Right lobe of liver (tissue), 6 donors: ENCODE measurements at regions not wholly inside any gene's neighbourhood (a gene's known extent, or its start where the extent isn't known, plus 50 kb on each side); places are given as distances from the start of the nearest gene placed in this dataset.
A peak's percentile ranks its signal among the peaks of the same experiment; 100 is the strongest.

Experiments
- ATAC-seq, 4 donors: fragments of 200-7000 bp; cut with Tn5 transposase; one replicate each; pipeline ENCODE4 v1.9.1; 2020; ENCODE audit warnings: mild to moderate bottlenecking in 4 of 4, moderate library complexity in 4 of 4
- DNase-seq, 3 donors: peaks; one replicate each; pipeline ENCODE4 v3.0.0-alpha.2; 2020
- H3K27ac ChIP-seq, 3 donors: fragments of 200-600 bp; one replicate each; pipeline ENCODE4 v1.8.0; 2022
- H3K27me3 ChIP-seq, 2 donors: fragments of 200-600 bp; one replicate each; pipeline ENCODE4 v1.8.0; 2022
- H3K36me3 ChIP-seq, 4 donors: fragments of 200-600 bp; sonication (generic) in 1 of 4; one replicate each; pipeline versions ENCODE4 v1.5.1 to v1.8.0; 2017 to 2022; ENCODE audit warnings: control low read depth in 1 of 4
- H3K4me1 ChIP-seq, 4 donors: fragments of 200-600 bp; sonication (generic) in 1 of 4; one replicate each; pipeline versions ENCODE4 v1.5.1 to v1.8.0; 2017 to 2022; ENCODE audit warnings: control low read depth in 1 of 4
- H3K4me3 ChIP-seq, 3 donors: fragments of 200-600 bp; one replicate each; pipeline ENCODE4 v1.8.0; 2022
- H3K9me3 ChIP-seq, 4 donors: fragments of 200-600 bp; sonication (generic) in 1 of 4; one replicate each; pipeline versions ENCODE4 v1.5.1 to v1.8.0; 2017 to 2022; ENCODE audit warnings: control low read depth in 1 of 4
- POLR2A ChIP-seq: fragments of 450-650 bp; IDR thresholded peaks from one replicate; pipeline ENCODE4 v1.6.1; 2017; ENCODE audit warnings: antibody characterized with exemption, mild to moderate bottlenecking
- WGBS: methylation state at CpG from one replicate; pipeline ENCODE4 v1.1.6; 2018; ENCODE audit warnings: low coverage, low lambda C conversion rate; ENCODE audit not compliant: insufficient coverage; ENCODE audit errors: missing lambda C conversion rate; 5-methylcytosine and 5-hydroxymethylcytosine counted together
- intact Hi-C, 2 donors: fragments of 100-400 bp; cut with DNase I; formaldehyde crosslinking; loops; one replicate each; pipeline versions ENCODE4 v1.11.2 to v1.14.1; 2022
- TF ChIP-seq, protein P1 (sequence below), 4 donors: fragments of 200-600 bp in 3 of 4; fragments of 450-650 bp in 1 of 4; IDR thresholded peaks; one replicate each; pipeline versions ENCODE4 v1.5.1 to v1.8.0; 2016 to 2022; ENCODE audit warnings: antibody characterized with exemption in 4 of 4, mild to moderate bottlenecking in 2 of 4
- donor health status: DM: no; HTN: yes; CAD: no.
- donor health status: DM: no; HTN: no; CAD: no.
- donor health status: DM: no; HTN: no; CAD: no.
- donor health status: DM: no; HTN: yes; CAD: no.
- donor health status: DM: no; HTN: yes; CAD: no.

DNA sequence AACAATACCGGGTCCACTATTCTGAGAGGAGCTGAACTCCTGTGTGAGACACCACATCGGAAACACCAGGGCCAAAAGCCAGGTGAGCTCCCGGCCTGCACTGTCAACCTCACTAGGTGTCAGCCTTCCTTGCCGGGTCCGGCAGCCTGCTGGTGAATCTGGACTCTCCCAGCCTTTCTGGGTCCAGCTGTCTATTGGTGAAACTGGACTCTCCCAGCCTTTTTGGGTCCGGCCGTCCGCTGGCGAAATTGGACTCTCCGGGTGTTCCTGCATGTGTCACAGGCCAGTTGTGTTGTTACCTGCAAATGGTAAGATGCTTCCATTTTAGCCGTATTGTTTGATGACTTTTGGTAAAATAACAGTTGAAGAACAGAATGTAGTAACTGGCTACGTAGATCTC lies 801.5 kb downstream of the CDH9 start:
- TF ChIP-seq, protein P1, sequence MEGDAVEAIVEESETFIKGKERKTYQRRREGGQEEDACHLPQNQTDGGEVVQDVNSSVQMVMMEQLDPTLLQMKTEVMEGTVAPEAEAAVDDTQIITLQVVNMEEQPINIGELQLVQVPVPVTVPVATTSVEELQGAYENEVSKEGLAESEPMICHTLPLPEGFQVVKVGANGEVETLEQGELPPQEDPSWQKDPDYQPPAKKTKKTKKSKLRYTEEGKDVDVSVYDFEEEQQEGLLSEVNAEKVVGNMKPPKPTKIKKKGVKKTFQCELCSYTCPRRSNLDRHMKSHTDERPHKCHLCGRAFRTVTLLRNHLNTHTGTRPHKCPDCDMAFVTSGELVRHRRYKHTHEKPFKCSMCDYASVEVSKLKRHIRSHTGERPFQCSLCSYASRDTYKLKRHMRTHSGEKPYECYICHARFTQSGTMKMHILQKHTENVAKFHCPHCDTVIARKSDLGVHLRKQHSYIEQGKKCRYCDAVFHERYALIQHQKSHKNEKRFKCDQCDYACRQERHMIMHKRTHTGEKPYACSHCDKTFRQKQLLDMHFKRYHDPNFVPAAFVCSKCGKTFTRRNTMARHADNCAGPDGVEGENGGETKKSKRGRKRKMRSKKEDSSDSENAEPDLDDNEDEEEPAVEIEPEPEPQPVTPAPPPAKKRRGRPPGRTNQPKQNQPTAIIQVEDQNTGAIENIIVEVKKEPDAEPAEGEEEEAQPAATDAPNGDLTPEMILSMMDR (IDR thresholded peaks at IDR 0.05): no peak
- no peak for TF ChIP-seq POLR2A
- ATAC-seq: no peak

DNA sequence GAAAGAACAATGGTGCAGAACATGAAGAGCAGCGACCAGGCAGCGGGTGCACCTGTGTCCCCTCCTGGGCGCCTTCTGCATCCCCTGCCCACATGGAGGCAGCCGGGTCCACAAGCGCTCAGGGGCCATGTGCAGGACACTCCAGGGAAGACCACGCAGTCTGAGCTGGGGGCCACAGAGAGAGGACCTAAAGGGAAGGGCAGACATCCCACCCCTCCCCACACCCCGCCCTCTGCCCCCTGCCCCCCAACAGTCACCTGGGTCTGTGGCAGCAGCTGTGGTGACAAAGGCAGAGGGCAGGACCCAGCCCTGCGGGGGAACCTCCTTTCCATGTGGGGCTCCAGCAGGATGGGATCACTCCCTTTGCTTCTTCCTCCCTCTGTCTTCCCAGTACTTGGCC lies 805.7 kb downstream of the CDH9 start:
- TF ChIP-seq, protein P1 (IDR thresholded peaks at IDR 0.05): no peak
- TF ChIP-seq POLR2A: no peak
- Histone ChIP-seq H3K27me3 (no peaks in the 10 kb centered on the region), H3K4me1 (no peaks in the 10 kb centered on the region), H3K9me3 (no peaks in the 10 kb centered on the region), H3K27ac (no peak overlapping the region), H3K4me3 (no peak overlapping the region), H3K36me3 (no peaks in the 10 kb centered on the region)
- WGBS: no CpG with 5 or more reads among the region's 8 CpGs
- DNase-seq (no peak), ATAC-seq (peak in 1 of 4 donors; percentile 39)
- intact Hi-C loops: no loop called here

More for the DNA sequence above, 801.5 kb downstream of the CDH9 start:
- H3K9me3 ChIP-seq: no peaks in the 10 kb centered on the region
- WGBS: 90% methylated on average over 7 of the region's 12 CpGs
- intact Hi-C loops: no loop called here
- H3K27ac ChIP-seq: no peak overlapping the region
- no peaks in the 10 kb centered on the region for H3K27me3 ChIP-seq
- H3K36me3 ChIP-seq: no peaks in the 10 kb centered on the region
- no peak overlapping the region for H3K4me3 ChIP-seq
- no peaks in the 10 kb centered on the region for H3K4me1 ChIP-seq
- no peak for DNase-seq

DNA sequence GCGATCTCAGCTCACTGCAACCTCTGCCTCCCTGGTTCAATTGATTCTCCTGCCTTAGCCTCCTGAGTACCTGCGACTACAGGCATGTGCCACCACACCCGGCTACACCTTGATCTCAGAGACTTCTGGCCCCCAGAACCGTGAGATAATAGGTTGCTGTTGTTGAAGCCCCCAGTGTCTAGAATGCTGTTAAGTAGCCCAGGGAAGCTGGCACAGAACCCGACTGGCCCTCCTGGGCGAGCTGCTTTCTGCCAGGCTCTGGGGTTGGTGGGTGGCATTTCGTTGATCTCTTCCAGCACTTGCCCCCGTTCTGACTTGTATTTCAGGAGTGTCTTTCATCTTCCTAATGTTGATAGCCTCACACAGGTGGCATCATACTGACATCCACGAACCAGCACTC lies 807.1 kb downstream of the CDH9 start:
- no peak for DNase-seq
- Histone ChIP-seq H3K36me3 (no peaks in the 10 kb centered on the region), H3K4me1 (no peaks in the 10 kb centered on the region), H3K27ac (no peak overlapping the region), H3K4me3 (no peak overlapping the region), H3K27me3 (no peaks in the 10 kb centered on the region), H3K9me3 (no peaks in the 10 kb centered on the region)
- intact Hi-C loops: no loop called here
- WGBS: 65% methylated on average over 6 of the region's 9 CpGs
- ATAC-seq: no peak
- TF ChIP-seq POLR2A: no peak
- TF ChIP-seq, protein P1 (IDR thresholded peaks at IDR 0.05): no peak

DNA sequence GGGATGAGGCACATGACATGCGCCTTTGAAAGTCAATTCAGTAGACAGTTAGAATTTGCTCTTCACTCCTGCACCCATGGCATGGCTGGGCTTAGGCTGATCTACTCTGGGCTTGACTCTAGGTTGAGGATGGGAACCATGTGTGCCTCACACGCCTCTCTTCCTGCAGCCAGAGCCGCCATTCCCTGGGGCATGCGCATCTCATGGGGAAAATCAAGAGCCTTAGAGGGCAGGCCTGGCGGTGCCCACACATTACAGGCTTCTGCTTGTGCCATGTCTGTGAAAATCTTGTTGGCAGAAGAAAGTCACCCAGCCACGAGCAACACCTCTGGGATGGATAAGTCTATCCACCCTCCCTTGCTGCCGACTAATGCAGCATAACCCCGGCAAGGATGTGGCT lies 808.5 kb downstream of the CDH9 start:
- intact Hi-C loops: no loop called here
- 66% methylated on average over 3 of the region's 8 CpGs for WGBS
- Histone ChIP-seq H3K27me3 (no peaks in the 10 kb centered on the region), H3K4me3 (no peak overlapping the region), H3K36me3 (no peaks in the 10 kb centered on the region), H3K27ac (no peak overlapping the region), H3K9me3 (no peaks in the 10 kb centered on the region), H3K4me1 (no peaks in the 10 kb centered on the region)
- TF ChIP-seq, protein P1 (IDR thresholded peaks at IDR 0.05): no peak
- TF ChIP-seq POLR2A: no peak
- DNase-seq (no peak), ATAC-seq (no peak)

DNA sequence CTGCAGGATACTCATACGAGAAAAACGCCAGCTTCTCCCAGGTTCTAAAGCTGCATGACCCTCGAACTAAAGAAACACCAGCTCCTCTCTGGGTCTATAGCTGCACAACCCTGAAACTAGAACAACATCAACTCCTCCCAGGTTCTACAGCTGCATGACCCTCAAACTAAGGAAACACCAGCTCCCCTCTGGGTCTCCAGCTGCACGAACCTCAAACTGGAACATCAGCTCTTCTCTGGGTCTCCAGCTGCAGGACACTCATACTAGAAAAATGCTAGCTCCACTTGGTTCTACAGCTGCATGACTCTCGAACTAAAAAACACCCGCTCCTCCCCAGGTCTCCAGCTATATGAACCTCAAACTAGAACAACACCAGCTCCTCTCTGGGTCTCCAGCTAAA lies 811.1 kb downstream of the CDH9 start:
- WGBS: 60% methylated on average over 3 of the region's 6 CpGs
- Histone ChIP-seq H3K36me3 (no peaks in the 10 kb centered on the region), H3K4me3 (no peak overlapping the region), H3K27me3 (no peaks in the 10 kb centered on the region), H3K9me3 (no peaks in the 10 kb centered on the region), H3K4me1 (no peaks in the 10 kb centered on the region), H3K27ac (no peak overlapping the region)
- TF ChIP-seq POLR2A: no peak
- TF ChIP-seq, protein P1 (IDR thresholded peaks at IDR 0.05): no peak
- no peak for DNase-seq
- intact Hi-C loops: no loop called here
- ATAC-seq: no peak
